Neural cell (in vitro differentiated cells): ENCODE measurements at regions not wholly inside any gene's neighbourhood (a gene's known extent, or its start where the extent isn't known, plus 50 kb on each side); places are given as distances from the start of the nearest gene placed in this dataset.

Source experiments
- H2AFZ ChIP-seq: fragments of 200-600, 300-800 bp; sonication (generic), shearing (Covaris generic); 2 replicates; pipeline ENCODE4 v1.6.0; 2014; ENCODE audit warnings: low read depth, mild to moderate bottlenecking, antibody characterized with exemption, low read length, moderate library complexity
- H3F3A ChIP-seq: fragments of 200-600 bp; shearing (Covaris generic); 2 replicates; pipeline ENCODE4 v1.6.1; 2016; ENCODE audit warnings: mild to moderate bottlenecking, moderate library complexity, mixed read lengths, antibody characterized with exemption, low read length; ENCODE audit not compliant: insufficient read depth, poor library complexity, severe bottlenecking
- H3K27ac ChIP-seq: fragments of 200-600, 300-800 bp; sonication (generic), shearing (Covaris generic); 2 replicates; pipeline ENCODE4 v1.5.1; 2014; ENCODE audit warnings: mild to moderate bottlenecking, low read length, moderate library complexity
- H3K27me3 ChIP-seq: fragments of 300-800, 200-600 bp; sonication (generic), shearing (Covaris generic); 2 replicates; pipeline ENCODE4 v1.6.0; 2014; ENCODE audit warnings: mild to moderate bottlenecking, low read depth, low read length, moderate library complexity; ENCODE audit not compliant: insufficient read depth
- H3K36me3 ChIP-seq: fragments of 300-800, 200-600 bp; sonication (generic), shearing (Covaris generic); 2 replicates; pipeline ENCODE4 v1.5.1; 2014; ENCODE audit warnings: mild to moderate bottlenecking, antibody characterized with exemption, low read length, moderate library complexity; ENCODE audit not compliant: insufficient read depth
- H3K4me2 ChIP-seq: fragments of 300-800, 200-600 bp; sonication (generic), shearing (Covaris generic); 2 replicates; pipeline ENCODE4 v1.6.0; 2014; ENCODE audit warnings: mild to moderate bottlenecking, low read length
- H3K4me3 ChIP-seq: fragments of 300-800, 200-600 bp; sonication (generic), shearing (Covaris generic); 2 replicates; pipeline ENCODE4 v1.5.1; 2014; ENCODE audit warnings: mild to moderate bottlenecking, low read length, moderate library complexity
- H3K79me2 ChIP-seq: fragments of 200-600 bp; shearing (Covaris generic); replicated peaks from 2 replicates; pipeline ENCODE4 v1.6.0; 2014; ENCODE audit warnings: mild to moderate bottlenecking, low read length, moderate library complexity; ENCODE audit not compliant: insufficient read depth
- H3K9ac ChIP-seq: fragments of 300-800, 200-600 bp; sonication (generic), shearing (Covaris generic); 2 replicates; pipeline ENCODE4 v1.6.1; 2016; ENCODE audit warnings: mild to moderate bottlenecking, low read length, mixed read lengths
- H3K9me2 ChIP-seq: fragments of 200-600 bp; shearing (Covaris generic); 2 replicates; pipeline ENCODE4 v1.6.1; 2016; ENCODE audit warnings: mild to moderate bottlenecking, low read length, mixed read lengths; ENCODE audit not compliant: insufficient read depth
- H3K9me3 ChIP-seq: fragments of 200-600, 300-800 bp; sonication (generic), shearing (Covaris generic); 2 replicates; pipeline ENCODE4 v1.6.1; 2016; ENCODE audit warnings: mild to moderate bottlenecking, mixed run types, low read length, moderate library complexity, mixed read lengths
- H4K20me1 ChIP-seq: fragments of 200-600 bp; shearing (Covaris generic); 2 replicates; pipeline ENCODE4 v1.6.1; 2016; ENCODE audit warnings: mild to moderate bottlenecking, mixed run types; ENCODE audit not compliant: insufficient read depth
- EP300 ChIP-seq: fragments of 450-650 bp; conservative IDR thresholded peaks from 2 replicates; pipeline ENCODE4 v1.6.1; 2014; ENCODE audit warnings: antibody characterized with exemption, mild to moderate bottlenecking, moderate library complexity; ENCODE audit not compliant: poor library complexity, severe bottlenecking
- EZH2 ChIP-seq: fragments of 200-600, 300-800 bp; shearing (Covaris generic), sonication (generic); IDR thresholded peaks from 2 replicates; pipeline ENCODE4 v1.6.1; 2014; ENCODE audit warnings: antibody characterized with exemption, low read length, borderline replicate concordance, mild to moderate bottlenecking; ENCODE audit not compliant: insufficient read depth, poor library complexity, severe bottlenecking
- MXI1 ChIP-seq: fragments of 450-650 bp; conservative IDR thresholded peaks from 2 replicates; pipeline ENCODE4 v1.6.1; 2014; ENCODE audit warnings: antibody characterized with exemption, mild to moderate bottlenecking; ENCODE audit not compliant: poor library complexity, severe bottlenecking
- POLR2AphosphoS5 ChIP-seq: IDR thresholded peaks from 2 replicates; pipeline ENCODE4 v1.6.1; 2012
- RAD21 ChIP-seq: fragments of 450-650 bp; conservative IDR thresholded peaks from 2 replicates; pipeline ENCODE4 v1.6.1; 2014; ENCODE audit warnings: antibody characterized with exemption, mild to moderate bottlenecking, moderate library complexity
- SMC3 ChIP-seq: fragments of 450-650 bp; conservative IDR thresholded peaks from 2 replicates; pipeline ENCODE4 v1.6.1; 2014; ENCODE audit warnings: antibody characterized with exemption, mild to moderate bottlenecking, moderate library complexity; ENCODE audit not compliant: poor library complexity
- TAF1 ChIP-seq: IDR thresholded peaks from 2 replicates; pipeline ENCODE4 v1.6.1; 2012; ENCODE audit warnings: low read depth
- TF ChIP-seq, protein P1 (sequence below): IDR thresholded peaks from 2 replicates; pipeline ENCODE4 v1.6.1; 2012; ENCODE audit warnings: borderline replicate concordance
- TF ChIP-seq, protein P2 (sequence below): fragments of 450-650 bp; IDR thresholded peaks from 2 replicates; pipeline ENCODE4 v1.5.1; 2014; ENCODE audit warnings: antibody characterized with exemption, mild to moderate bottlenecking, moderate library complexity; ENCODE audit not compliant: poor library complexity, severe bottlenecking

DNA sequence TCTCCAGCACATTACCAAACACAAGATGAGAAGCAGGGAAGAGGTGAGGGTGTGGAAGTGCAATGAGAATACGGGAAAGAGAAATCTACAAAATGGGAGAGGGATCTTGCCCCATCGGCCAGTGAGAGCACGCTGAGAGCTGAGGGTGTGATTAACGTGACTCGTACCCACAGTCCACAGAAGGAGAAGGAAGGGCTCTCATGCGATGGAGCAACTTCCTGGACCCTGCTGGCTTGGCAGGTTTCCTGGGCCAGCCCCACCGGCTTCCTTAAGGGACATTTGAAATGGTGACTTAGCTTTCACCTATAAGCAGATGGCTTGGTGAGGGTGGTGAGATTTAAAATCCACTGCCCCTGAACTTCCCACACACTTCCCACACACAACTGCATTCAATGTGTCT, 740.1 kb downstream of the UQCRFS1 start:
- H3K27ac ChIP-seq: no peak overlapping the region
- H4K20me1 ChIP-seq: no peaks in the 10 kb centered on the region
- H3K27me3 ChIP-seq: no peaks in the 10 kb centered on the region
- no peak overlapping the region for H3K4me2 ChIP-seq
- no peaks in the 10 kb centered on the region for H3K36me3 ChIP-seq
- H3K4me3 ChIP-seq: no peak overlapping the region
- no peaks in the 10 kb centered on the region for H3K79me2 ChIP-seq
- no peak overlapping the region for H2AFZ ChIP-seq
- no peaks in the 10 kb centered on the region for H3K9me2 ChIP-seq
- H3F3A ChIP-seq: no peaks in the 10 kb centered on the region
- no peak overlapping the region for H3K9ac ChIP-seq
- no peak for TF ChIP-seq SMC3
- TF ChIP-seq MXI1: no peak
- TF ChIP-seq POLR2AphosphoS5: no peak
- no peak for TF ChIP-seq RAD21
- TF ChIP-seq, protein P1, sequence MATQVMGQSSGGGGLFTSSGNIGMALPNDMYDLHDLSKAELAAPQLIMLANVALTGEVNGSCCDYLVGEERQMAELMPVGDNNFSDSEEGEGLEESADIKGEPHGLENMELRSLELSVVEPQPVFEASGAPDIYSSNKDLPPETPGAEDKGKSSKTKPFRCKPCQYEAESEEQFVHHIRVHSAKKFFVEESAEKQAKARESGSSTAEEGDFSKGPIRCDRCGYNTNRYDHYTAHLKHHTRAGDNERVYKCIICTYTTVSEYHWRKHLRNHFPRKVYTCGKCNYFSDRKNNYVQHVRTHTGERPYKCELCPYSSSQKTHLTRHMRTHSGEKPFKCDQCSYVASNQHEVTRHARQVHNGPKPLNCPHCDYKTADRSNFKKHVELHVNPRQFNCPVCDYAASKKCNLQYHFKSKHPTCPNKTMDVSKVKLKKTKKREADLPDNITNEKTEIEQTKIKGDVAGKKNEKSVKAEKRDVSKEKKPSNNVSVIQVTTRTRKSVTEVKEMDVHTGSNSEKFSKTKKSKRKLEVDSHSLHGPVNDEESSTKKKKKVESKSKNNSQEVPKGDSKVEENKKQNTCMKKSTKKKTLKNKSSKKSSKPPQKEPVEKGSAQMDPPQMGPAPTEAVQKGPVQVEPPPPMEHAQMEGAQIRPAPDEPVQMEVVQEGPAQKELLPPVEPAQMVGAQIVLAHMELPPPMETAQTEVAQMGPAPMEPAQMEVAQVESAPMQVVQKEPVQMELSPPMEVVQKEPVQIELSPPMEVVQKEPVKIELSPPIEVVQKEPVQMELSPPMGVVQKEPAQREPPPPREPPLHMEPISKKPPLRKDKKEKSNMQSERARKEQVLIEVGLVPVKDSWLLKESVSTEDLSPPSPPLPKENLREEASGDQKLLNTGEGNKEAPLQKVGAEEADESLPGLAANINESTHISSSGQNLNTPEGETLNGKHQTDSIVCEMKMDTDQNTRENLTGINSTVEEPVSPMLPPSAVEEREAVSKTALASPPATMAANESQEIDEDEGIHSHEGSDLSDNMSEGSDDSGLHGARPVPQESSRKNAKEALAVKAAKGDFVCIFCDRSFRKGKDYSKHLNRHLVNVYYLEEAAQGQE: no peak
- no peak for TF ChIP-seq EZH2
- no peak for TF ChIP-seq TAF1
- no peak for TF ChIP-seq EP300
- TF ChIP-seq, protein P2, sequence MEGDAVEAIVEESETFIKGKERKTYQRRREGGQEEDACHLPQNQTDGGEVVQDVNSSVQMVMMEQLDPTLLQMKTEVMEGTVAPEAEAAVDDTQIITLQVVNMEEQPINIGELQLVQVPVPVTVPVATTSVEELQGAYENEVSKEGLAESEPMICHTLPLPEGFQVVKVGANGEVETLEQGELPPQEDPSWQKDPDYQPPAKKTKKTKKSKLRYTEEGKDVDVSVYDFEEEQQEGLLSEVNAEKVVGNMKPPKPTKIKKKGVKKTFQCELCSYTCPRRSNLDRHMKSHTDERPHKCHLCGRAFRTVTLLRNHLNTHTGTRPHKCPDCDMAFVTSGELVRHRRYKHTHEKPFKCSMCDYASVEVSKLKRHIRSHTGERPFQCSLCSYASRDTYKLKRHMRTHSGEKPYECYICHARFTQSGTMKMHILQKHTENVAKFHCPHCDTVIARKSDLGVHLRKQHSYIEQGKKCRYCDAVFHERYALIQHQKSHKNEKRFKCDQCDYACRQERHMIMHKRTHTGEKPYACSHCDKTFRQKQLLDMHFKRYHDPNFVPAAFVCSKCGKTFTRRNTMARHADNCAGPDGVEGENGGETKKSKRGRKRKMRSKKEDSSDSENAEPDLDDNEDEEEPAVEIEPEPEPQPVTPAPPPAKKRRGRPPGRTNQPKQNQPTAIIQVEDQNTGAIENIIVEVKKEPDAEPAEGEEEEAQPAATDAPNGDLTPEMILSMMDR: no peak
- H3K9me3 ChIP-seq: no peaks in the 10 kb centered on the region

DNA sequence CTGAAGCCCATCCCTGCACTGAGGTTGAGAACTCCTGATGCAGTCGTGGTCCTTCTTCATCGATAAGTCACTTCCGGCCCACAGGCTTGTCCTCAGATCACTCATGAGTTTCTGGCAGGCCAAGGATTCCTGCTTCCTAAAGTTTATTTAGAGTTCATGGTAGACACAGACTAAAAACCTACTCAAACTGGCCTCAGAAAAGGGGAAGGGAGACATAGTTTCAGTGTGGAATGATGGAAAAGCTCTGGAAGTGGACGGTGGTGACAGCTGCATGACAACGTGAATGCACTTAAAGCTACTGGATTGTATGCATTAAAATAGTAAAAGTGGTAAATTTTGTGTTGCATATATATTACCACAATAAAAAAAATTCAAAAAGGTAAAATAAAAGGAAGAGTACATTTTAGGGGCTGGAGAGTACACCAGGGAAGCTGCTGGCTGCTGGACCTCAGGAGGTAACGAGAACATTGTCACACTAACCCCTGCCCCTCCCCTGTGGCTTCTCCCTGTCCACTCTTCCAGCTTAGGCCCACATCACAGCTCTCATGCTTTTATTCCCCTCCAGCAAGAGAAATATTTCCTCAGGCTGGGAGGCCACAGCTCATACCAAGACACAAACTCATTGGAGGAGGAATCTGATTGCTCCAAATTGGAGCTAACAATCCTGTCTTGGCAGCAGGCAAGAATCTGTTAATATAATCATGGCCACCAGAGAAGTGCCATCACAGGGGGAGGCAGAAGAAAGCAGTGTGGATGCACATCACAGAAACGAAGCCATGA, 741.0 kb downstream of the UQCRFS1 start:
- H3K36me3 ChIP-seq: no peaks in the 10 kb centered on the region
- no peak overlapping the region for H3K4me3 ChIP-seq
- H3K27me3 ChIP-seq: no peaks in the 10 kb centered on the region
- no peaks in the 10 kb centered on the region for H4K20me1 ChIP-seq
- no peaks in the 10 kb centered on the region for H3K79me2 ChIP-seq
- H3K9ac ChIP-seq: no peak overlapping the region
- no peaks in the 10 kb centered on the region for H3K9me3 ChIP-seq
- H3K27ac ChIP-seq: peak overlapping the region; percentile 18
- H3K4me2 ChIP-seq: no peak overlapping the region
- no peak for TF ChIP-seq POLR2AphosphoS5
- TF ChIP-seq RAD21: no peak
- TF ChIP-seq EZH2: no peak
- TF ChIP-seq EP300: no peak
- TF ChIP-seq, protein P1: no peak
- no peak for TF ChIP-seq SMC3
- TF ChIP-seq TAF1: no peak
- TF ChIP-seq, protein P2: no peak
- no peak for TF ChIP-seq MXI1
- no peaks in the 10 kb centered on the region for H3F3A ChIP-seq
- no peaks in the 10 kb centered on the region for H3K9me2 ChIP-seq
- H2AFZ ChIP-seq: peak overlapping the region; percentile 9
